Panc1 (cell line): ENCODE measurements at regions not wholly inside any gene's neighbourhood (a gene's known extent, or its start where the extent isn't known, plus 50 kb on each side); places are given as distances from the start of the nearest gene placed in this dataset.

Experiments
- ATAC-seq: fragments of 200-7000 bp; cut with Tn5 transposase; 2 replicates; pipeline ENCODE4 v1.9.1; 2020; ENCODE audit warnings: mild to moderate bottlenecking, moderate library complexity
- BruUV-seq: library from RNA; stranded (reverse); fragments of 400-500 nt; replicated peaks from 2 replicates; lab custom pipeline; 2021; lab: Mats Ljungman, UMichigan
- CTCF ChIA-PET: fragments of 300-600 bp; sonication (Branson Sonifier 250); formaldehyde crosslinking; loops from one replicate; lab custom pipeline; 2022; ENCODE audit warnings: antibody characterized with exemption; lab: Charles Lee
- POLR2A ChIA-PET: fragments of 300-600 bp; sonication (Branson Sonifier 250); formaldehyde crosslinking; loops from one replicate; lab custom pipeline; 2022; ENCODE audit warnings: antibody characterized with exemption; lab: Charles Lee
- DNase-seq: peaks from one replicate; pipeline ENCODE4 v3.0.0-alpha.2; 2010; ENCODE audit warnings: low read depth, low spot score
- H3K27ac ChIP-seq: 2 replicates; pipeline ENCODE4 v1.5.1; 2011; ENCODE audit warnings: mild to moderate bottlenecking, low read length, inconsistent platforms
- H3K27me3 ChIP-seq: fragments of 200-500 bp; sonication (Bioruptor generic); 2 replicates; pipeline ENCODE4 v1.6.0; 2014; ENCODE audit warnings: low read length, inconsistent platforms; ENCODE audit not compliant: control insufficient read depth, insufficient read depth
- H3K36me3 ChIP-seq: fragments of 200-500 bp; sonication (Bioruptor generic); 2 replicates; pipeline ENCODE4 v1.5.1; 2014; ENCODE audit warnings: inconsistent platforms, mild to moderate bottlenecking, low read length, moderate library complexity; ENCODE audit not compliant: control insufficient read depth, insufficient read depth
- H3K4me1 ChIP-seq: 2 replicates; pipeline ENCODE4 v1.5.1; 2011; ENCODE audit warnings: inconsistent platforms, mild to moderate bottlenecking, low read length, moderate library complexity; ENCODE audit not compliant: control insufficient read depth, insufficient read depth
- H3K4me3 ChIP-seq, 2 experiments: 2 replicates each; pipeline ENCODE4 v1.5.1; 2011 to 2012; ENCODE audit warnings: low read depth in 2 of 2, low read length in 2 of 2, mild to moderate bottlenecking in 2 of 2, inconsistent platforms in 1 of 2, moderate library complexity in 1 of 2
- H3K9me3 ChIP-seq: fragments of 200-500 bp; sonication (Bioruptor generic); 2 replicates; pipeline ENCODE4 v1.5.1; 2014; ENCODE audit warnings: low read depth, mild to moderate bottlenecking, inconsistent platforms, low read length, moderate library complexity; ENCODE audit not compliant: control insufficient read depth, insufficient read depth
- POLR2AphosphoS5 ChIP-seq: IDR thresholded peaks from 2 replicates; pipeline ENCODE4 v1.6.1; 2012; ENCODE audit warnings: mild to moderate bottlenecking, low read depth, low read length, moderate library complexity
- SIN3A ChIP-seq: IDR thresholded peaks from 2 replicates; pipeline ENCODE4 v1.6.1; 2012; ENCODE audit warnings: low read depth, mild to moderate bottlenecking, low read length, moderate library complexity, borderline replicate concordance; ENCODE audit not compliant: insufficient read depth
- TCF7L2 ChIP-seq: IDR thresholded peaks from 2 replicates; pipeline ENCODE4 v1.6.1; 2011; ENCODE audit warnings: mild to moderate bottlenecking, low read depth, low read length, inconsistent platforms
- in situ Hi-C: cut with HindIII; loops from 2 replicates; pipeline ENCODE4 v1.10.0; 2016; ENCODE audit warnings: low sequenced_read_pairs, low pct_unique_long_range_greater_than_20kb
- intact Hi-C: fragments of 100-400 bp; cut with micrococcal nuclease; formaldehyde crosslinking; loops from one replicate; pipeline ENCODE4 v1.10.0; 2022; ENCODE audit not compliant: unreplicated experiment
- TF ChIP-seq, protein P1 (sequence below): fragments of 450-650 bp; IDR thresholded peaks from 2 replicates; pipeline ENCODE4 v1.5.1; 2017; ENCODE audit warnings: mild to moderate bottlenecking
- TF ChIP-seq, protein P2 (sequence below), 2 experiments: IDR thresholded peaks; 2 replicates each; pipeline ENCODE4 v1.6.1; 2011 to 2012; ENCODE audit warnings: low read depth in 2 of 2, control low read depth in 1 of 2, low read length in 1 of 2, mild to moderate bottlenecking in 1 of 2, moderate library complexity in 1 of 2; ENCODE audit not compliant: insufficient read depth in 1 of 2

DNA sequence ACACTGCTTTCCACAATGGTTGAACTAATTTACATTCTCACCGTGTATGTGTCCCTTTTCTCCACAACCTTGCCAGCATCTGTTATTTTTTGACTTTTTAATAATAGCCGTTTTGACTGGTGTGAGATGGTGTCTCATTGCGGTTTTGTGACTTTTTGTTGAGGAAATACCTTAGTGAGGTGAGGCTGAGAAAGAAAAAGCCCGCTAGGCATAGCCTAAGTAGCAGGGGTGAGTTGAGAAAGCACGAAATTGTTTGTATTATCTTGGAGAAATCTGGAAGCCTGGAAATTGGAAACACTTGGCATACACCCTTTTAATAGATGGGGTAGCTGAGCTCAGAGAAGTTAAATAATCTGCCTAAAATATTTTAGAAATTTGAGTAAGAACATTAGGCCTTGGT lies 61.5 kb upstream of the CFAP161 start:
- Histone ChIP-seq H3K27me3 (no peaks in the 10 kb centered on the region), H3K4me3 (no peak overlapping the region), H3K36me3 (no peaks in the 10 kb centered on the region), H3K4me1 (no peaks in the 10 kb centered on the region), H3K9me3 (no peaks in the 10 kb centered on the region), H3K27ac (no peak overlapping the region)
- TF ChIP-seq TCF7L2 (no peak), POLR2AphosphoS5 (no peak), SIN3A (no peak)
- TF ChIP-seq, protein P1, sequence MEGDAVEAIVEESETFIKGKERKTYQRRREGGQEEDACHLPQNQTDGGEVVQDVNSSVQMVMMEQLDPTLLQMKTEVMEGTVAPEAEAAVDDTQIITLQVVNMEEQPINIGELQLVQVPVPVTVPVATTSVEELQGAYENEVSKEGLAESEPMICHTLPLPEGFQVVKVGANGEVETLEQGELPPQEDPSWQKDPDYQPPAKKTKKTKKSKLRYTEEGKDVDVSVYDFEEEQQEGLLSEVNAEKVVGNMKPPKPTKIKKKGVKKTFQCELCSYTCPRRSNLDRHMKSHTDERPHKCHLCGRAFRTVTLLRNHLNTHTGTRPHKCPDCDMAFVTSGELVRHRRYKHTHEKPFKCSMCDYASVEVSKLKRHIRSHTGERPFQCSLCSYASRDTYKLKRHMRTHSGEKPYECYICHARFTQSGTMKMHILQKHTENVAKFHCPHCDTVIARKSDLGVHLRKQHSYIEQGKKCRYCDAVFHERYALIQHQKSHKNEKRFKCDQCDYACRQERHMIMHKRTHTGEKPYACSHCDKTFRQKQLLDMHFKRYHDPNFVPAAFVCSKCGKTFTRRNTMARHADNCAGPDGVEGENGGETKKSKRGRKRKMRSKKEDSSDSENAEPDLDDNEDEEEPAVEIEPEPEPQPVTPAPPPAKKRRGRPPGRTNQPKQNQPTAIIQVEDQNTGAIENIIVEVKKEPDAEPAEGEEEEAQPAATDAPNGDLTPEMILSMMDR: no peak
- TF ChIP-seq, protein P2, sequence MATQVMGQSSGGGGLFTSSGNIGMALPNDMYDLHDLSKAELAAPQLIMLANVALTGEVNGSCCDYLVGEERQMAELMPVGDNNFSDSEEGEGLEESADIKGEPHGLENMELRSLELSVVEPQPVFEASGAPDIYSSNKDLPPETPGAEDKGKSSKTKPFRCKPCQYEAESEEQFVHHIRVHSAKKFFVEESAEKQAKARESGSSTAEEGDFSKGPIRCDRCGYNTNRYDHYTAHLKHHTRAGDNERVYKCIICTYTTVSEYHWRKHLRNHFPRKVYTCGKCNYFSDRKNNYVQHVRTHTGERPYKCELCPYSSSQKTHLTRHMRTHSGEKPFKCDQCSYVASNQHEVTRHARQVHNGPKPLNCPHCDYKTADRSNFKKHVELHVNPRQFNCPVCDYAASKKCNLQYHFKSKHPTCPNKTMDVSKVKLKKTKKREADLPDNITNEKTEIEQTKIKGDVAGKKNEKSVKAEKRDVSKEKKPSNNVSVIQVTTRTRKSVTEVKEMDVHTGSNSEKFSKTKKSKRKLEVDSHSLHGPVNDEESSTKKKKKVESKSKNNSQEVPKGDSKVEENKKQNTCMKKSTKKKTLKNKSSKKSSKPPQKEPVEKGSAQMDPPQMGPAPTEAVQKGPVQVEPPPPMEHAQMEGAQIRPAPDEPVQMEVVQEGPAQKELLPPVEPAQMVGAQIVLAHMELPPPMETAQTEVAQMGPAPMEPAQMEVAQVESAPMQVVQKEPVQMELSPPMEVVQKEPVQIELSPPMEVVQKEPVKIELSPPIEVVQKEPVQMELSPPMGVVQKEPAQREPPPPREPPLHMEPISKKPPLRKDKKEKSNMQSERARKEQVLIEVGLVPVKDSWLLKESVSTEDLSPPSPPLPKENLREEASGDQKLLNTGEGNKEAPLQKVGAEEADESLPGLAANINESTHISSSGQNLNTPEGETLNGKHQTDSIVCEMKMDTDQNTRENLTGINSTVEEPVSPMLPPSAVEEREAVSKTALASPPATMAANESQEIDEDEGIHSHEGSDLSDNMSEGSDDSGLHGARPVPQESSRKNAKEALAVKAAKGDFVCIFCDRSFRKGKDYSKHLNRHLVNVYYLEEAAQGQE (IDR thresholded peaks at IDR 0.05; ENCODE audit: insufficient read depth in 1 of 2, low read depth in 2 of 2, low read length in 1 of 2): no peak
- ChIA-PET POLR2A (no interaction called here), CTCF (no interaction called here)
- intact Hi-C loops: no loop called here
- DNase-seq (no peak), ATAC-seq (no peak)
- in situ Hi-C loops: no loop called here
- BruUV-seq: no TSS peak

DNA sequence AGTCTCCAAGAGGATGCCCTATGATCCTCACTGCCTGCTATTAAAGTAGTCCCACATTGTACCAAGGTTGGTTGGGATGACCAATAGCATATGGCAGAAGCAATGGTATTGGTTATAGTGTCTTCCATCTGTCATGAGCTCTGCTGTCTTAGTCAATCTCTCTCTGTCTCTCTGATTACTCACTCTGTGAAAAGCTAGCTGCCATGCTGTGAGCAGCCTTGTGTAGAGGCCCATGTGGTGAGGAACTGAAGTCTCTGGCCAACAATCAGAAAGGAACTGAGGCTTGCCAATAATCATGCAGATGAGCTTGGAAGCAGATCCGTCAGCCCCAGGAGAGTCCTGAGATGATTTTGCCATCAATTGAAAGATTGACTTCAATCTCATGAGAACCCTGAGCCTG lies 60.3 kb upstream of the CFAP161 start:
- ChIA-PET POLR2A (no interaction called here), CTCF (no interaction called here)
- ATAC-seq: no peak
- no TSS peak for BruUV-seq
- TF ChIP-seq POLR2AphosphoS5 (no peak), TCF7L2 (no peak), SIN3A (no peak)
- TF ChIP-seq, protein P2 (IDR thresholded peaks at IDR 0.05; ENCODE audit: insufficient read depth in 1 of 2, low read depth in 2 of 2, low read length in 1 of 2): no peak
- TF ChIP-seq, protein P1: no peak
- Histone ChIP-seq H3K36me3 (no peaks in the 10 kb centered on the region), H3K27ac (no peak overlapping the region), H3K9me3 (no peaks in the 10 kb centered on the region), H3K27me3 (no peaks in the 10 kb centered on the region), H3K4me3 (no peak overlapping the region), H3K4me1 (no peaks in the 10 kb centered on the region)
- intact Hi-C loops: no loop called here
- DNase-seq: no peak
- in situ Hi-C loops: no loop called here
